DND-41 (cell line): ENCODE measurements at regions not wholly inside any gene's neighbourhood (a gene's known extent, or its start where the extent isn't known, plus 50 kb on each side); places are given as distances from the start of the nearest gene placed in this dataset.

ENCODE experiments used
- ATAC-seq: fragments of 200-7000 bp; cut with Tn5 transposase; 3 replicates; pipeline ENCODE4 v1.9.1; 2021; ENCODE audit warnings: low read depth; ENCODE audit not compliant: insufficient read depth
- DNase-seq: peaks from one replicate; pipeline ENCODE4 v3.0.0-alpha.2; 2020
- H2AFZ ChIP-seq: 2 replicates; pipeline ENCODE4 v1.6.0; 2012; ENCODE audit warnings: low read depth, low read length
- H3K27ac ChIP-seq: 2 replicates; pipeline ENCODE4 v1.5.1; 2012; ENCODE audit warnings: low read length, inconsistent platforms
- H3K27me3 ChIP-seq: fragments of 200-600 bp; sonication (generic); 2 replicates; pipeline ENCODE4 v1.6.0; 2012; ENCODE audit warnings: low read length, mild to moderate bottlenecking, inconsistent platforms; ENCODE audit not compliant: insufficient read depth, poor library complexity
- H3K36me3 ChIP-seq: 2 replicates; pipeline ENCODE4 v1.5.1; 2012; ENCODE audit warnings: low read length, inconsistent platforms; ENCODE audit not compliant: insufficient read depth
- H3K4me1 ChIP-seq: 2 replicates; pipeline ENCODE4 v1.5.1; 2012; ENCODE audit warnings: mild to moderate bottlenecking, low read length; ENCODE audit not compliant: insufficient read depth
- H3K4me2 ChIP-seq: 2 replicates; pipeline ENCODE4 v1.6.0; 2012; ENCODE audit warnings: mild to moderate bottlenecking, moderate library complexity, low read length, inconsistent platforms; ENCODE audit not compliant: insufficient read depth
- H3K4me3 ChIP-seq, 2 experiments: fragments of 200-600 bp in 1 of 2; shearing (Covaris generic) in 1 of 2; 2 replicates each; pipeline ENCODE4 v1.5.1; 2012 to 2016; ENCODE audit warnings: inconsistent platforms in 2 of 2, low read length in 2 of 2, mild to moderate bottlenecking in 2 of 2, low read depth in 1 of 2, moderate library complexity in 1 of 2
- H3K79me2 ChIP-seq: 2 replicates; pipeline ENCODE4 v1.6.0; 2012; ENCODE audit warnings: low read length, inconsistent platforms; ENCODE audit not compliant: insufficient read depth
- H3K9ac ChIP-seq: 2 replicates; pipeline ENCODE4 v1.6.0; 2012; ENCODE audit warnings: low read depth, mild to moderate bottlenecking, inconsistent platforms, low read length, moderate library complexity
- H3K9me3 ChIP-seq: 2 replicates; pipeline ENCODE4 v1.5.1; 2012; ENCODE audit warnings: low read length, moderate library complexity, mild to moderate bottlenecking, inconsistent platforms; ENCODE audit not compliant: insufficient read depth, severe bottlenecking
- H4K20me1 ChIP-seq: 2 replicates; pipeline ENCODE4 v1.6.0; 2012; ENCODE audit warnings: low read length; ENCODE audit not compliant: insufficient read depth
- EZH2 ChIP-seq: IDR thresholded peaks from 3 replicates; pipeline ENCODE4 v1.6.1; 2012; ENCODE audit warnings: borderline replicate concordance, low read depth, mild to moderate bottlenecking, moderate library complexity, low read length, inconsistent platforms; ENCODE audit not compliant: severe bottlenecking
- TF ChIP-seq, protein P1 (sequence below): IDR thresholded peaks from 2 replicates; pipeline ENCODE4 v1.5.1; 2012; ENCODE audit warnings: borderline replicate concordance, low read length, moderate library complexity, mild to moderate bottlenecking; ENCODE audit not compliant: poor library complexity, severe bottlenecking; ENCODE audit errors: extremely low read depth

DNA sequence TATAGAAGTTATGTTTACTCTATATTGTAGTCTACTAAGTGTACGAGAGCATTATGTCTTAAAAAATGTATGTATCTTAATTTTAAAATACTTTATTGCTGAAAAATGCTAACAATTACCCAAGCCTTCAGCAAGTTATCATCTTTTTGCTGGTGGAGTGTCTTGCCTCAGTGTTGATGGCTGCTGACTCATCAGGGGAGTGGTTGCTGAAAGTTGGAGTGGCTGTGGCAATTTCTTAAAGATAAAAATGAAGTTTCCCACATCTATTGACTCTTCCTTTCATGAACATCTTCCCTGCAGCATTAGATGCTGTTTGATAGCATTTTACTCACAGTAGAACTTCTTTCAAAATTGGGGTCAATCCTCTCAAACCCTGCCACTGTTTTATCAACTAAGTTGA lies 95.8 kb downstream of the CDC7 start:
- Histone ChIP-seq H3K4me1 (peaks cover 6% of the 10 kb centered on the region; the same call in 1 of the 2 replicates), H3K27ac (no peak overlapping the region)

DNA sequence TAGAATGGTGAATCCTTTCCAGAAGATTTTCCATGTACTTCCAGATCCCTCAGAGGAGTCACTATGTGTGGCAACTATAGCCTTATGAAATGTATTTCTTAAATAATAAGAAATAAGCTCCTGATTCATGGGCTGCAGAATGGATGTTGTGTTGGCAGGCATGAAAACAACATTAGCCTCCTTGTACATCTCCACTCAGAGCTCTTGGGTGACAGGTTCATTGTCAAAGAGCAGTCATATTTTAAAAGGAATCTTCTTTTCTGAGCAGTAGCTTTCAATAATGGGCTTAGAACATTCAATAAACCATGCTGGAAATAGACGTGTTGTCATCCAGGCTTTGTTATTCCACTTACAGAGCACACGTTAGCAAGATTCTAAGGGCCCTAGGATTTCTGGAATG lies 96.6 kb downstream of the CDC7 start:
- no peaks in the 10 kb centered on the region for H3K27me3 ChIP-seq
- no peak overlapping the region for H2AFZ ChIP-seq
- H3K9me3 ChIP-seq, result no peaks in the 10 kb centered on the region
- no peak for DNase-seq
- H3K79me2 ChIP-seq, result no peaks in the 10 kb centered on the region
- H3K4me1 ChIP-seq, result peaks cover 9% of the 10 kb centered on the region
- H4K20me1 ChIP-seq, result no peaks in the 10 kb centered on the region
- H3K27ac ChIP-seq, result no peak overlapping the region
- no peaks in the 10 kb centered on the region for H3K36me3 ChIP-seq
- ATAC-seq, result no peak
- no peak overlapping the region for H3K4me2 ChIP-seq
- no peak overlapping the region for H3K4me3 ChIP-seq
- H3K9ac ChIP-seq, result no peak overlapping the region
- TF ChIP-seq, protein P1, sequence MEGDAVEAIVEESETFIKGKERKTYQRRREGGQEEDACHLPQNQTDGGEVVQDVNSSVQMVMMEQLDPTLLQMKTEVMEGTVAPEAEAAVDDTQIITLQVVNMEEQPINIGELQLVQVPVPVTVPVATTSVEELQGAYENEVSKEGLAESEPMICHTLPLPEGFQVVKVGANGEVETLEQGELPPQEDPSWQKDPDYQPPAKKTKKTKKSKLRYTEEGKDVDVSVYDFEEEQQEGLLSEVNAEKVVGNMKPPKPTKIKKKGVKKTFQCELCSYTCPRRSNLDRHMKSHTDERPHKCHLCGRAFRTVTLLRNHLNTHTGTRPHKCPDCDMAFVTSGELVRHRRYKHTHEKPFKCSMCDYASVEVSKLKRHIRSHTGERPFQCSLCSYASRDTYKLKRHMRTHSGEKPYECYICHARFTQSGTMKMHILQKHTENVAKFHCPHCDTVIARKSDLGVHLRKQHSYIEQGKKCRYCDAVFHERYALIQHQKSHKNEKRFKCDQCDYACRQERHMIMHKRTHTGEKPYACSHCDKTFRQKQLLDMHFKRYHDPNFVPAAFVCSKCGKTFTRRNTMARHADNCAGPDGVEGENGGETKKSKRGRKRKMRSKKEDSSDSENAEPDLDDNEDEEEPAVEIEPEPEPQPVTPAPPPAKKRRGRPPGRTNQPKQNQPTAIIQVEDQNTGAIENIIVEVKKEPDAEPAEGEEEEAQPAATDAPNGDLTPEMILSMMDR, result no peak
- TF ChIP-seq EZH2, result no peak

More for the DNA sequence above, 95.8 kb downstream of the CDC7 start:
- ATAC-seq (no peak), DNase-seq (no peak)
- Histone ChIP-seq H3K36me3 (no peaks in the 10 kb centered on the region), H3K4me3 (no peak overlapping the region), H3K9ac (no peak overlapping the region), H2AFZ (no peak overlapping the region), H3K27me3 (no peaks in the 10 kb centered on the region), H3K4me2 (no peak overlapping the region), H3K79me2 (no peaks in the 10 kb centered on the region), H3K9me3 (no peaks in the 10 kb centered on the region), H4K20me1 (no peaks in the 10 kb centered on the region)
- TF ChIP-seq, protein P1, result no peak
- no peak for TF ChIP-seq EZH2

DNA sequence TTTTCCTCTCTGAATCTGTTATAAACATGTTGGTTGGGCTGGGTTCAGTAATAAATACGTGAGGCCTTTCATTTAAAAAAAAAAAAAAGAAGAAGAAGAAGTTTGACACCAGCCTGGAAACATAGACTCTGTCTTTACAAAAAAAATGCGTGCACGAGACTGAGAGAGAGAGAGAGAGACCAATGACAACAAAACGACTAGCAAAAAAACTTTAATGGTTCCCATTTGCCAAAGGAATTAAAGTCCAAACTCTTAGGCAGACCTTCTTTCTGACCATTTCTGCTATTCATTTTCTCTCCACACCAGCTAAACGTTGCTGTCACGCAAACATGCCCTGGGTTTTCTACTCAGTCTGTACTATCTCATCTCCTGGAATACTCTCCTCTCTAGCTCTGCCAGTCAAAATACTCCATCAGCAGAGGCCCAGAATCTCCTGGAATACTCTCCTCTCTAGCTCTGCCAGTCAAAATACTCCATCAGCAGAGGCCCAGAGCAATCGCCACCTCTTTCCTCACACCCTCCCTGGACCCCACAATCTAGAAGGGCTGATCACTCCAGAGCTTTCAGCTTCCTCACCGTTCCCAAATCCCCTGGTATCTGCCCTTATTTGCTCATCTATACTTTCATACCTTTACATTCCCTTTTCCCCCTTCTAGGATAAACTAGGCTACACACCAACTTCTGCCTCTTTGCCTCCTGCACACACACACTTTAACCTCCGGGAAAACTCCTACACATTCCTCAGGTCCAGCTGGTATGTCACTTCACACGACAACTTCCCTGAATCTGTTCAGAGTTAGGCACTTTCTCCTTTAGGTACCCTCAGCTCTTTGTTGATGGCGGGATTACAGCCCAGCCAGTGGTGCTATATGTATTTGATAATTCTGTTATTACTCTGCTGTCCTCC lies 100.0 kb downstream of the CDC7 start:
- Histone ChIP-seq H3K27me3 (no peaks in the 10 kb centered on the region), H4K20me1 (no peaks in the 10 kb centered on the region), H3K36me3 (no peaks in the 10 kb centered on the region), H3K4me2 (no peak overlapping the region), H2AFZ (no peak overlapping the region), H3K9me3 (no peaks in the 10 kb centered on the region), H3K9ac (no peak overlapping the region), H3K4me3 (no peak overlapping the region), H3K4me1 (peaks cover 10% of the 10 kb centered on the region), H3K27ac (no peak overlapping the region), H3K79me2 (no peaks in the 10 kb centered on the region)
- TF ChIP-seq EZH2, result no peak
- TF ChIP-seq, protein P1, result no peak
- ATAC-seq (no peak), DNase-seq (no peak)
